T-helper 1 cell (primary cell): ENCODE measurements at regions not wholly inside any gene's neighbourhood (a gene's known extent, or its start where the extent isn't known, plus 50 kb on each side); places are given as distances from the start of the nearest gene placed in this dataset.

Source experiments
- DNase-seq, 5 donors: peaks; one replicate each; pipeline ENCODE4 v3.0.0-alpha.2; 2012 to 2020

DNA sequence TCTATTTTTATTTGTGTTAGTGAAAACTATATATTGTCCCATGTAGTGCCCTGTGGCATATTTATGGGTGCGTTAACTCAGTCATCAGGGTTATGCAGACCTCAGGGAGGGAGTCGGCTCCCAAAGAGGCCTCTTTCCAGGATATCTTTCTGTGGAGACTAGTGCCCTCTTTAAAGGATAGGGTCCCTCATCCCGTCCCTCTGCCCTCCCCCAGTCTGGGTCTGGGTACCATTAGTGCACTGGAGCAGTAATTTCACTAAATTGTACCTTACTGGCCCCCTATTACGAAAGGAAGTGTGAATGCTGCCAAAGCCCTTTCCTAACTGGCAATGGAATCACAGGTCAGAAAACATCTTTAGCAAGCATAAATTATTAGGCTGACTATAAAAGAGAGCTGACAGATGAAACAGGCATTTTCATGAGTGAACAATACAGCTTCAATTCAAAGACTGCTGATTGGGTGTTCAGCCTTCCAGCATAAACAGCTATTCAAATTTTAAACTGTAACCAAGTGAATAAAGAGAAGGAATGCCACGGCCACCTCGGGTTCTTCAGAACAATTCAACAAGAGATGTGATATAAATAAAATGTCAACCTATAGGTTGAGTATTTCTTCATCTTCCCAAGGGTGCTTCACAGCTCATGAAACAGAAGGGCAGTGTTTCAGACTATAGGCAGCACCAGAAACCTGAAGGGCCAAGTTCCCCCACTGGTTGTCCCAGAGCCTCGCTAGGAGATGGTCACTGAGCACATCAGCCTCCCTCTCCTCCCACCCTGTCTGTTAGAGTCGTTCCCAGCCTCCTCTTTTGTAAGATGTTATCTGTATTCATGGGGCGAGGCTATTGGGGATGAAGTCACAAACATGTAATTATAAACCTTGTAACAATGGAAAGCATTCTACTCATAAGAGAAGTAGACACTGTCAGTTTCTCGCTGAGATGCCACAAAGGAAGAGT is 318.7 kb downstream of the TMEM161B start:
- DNase-seq, result no peak

DNA sequence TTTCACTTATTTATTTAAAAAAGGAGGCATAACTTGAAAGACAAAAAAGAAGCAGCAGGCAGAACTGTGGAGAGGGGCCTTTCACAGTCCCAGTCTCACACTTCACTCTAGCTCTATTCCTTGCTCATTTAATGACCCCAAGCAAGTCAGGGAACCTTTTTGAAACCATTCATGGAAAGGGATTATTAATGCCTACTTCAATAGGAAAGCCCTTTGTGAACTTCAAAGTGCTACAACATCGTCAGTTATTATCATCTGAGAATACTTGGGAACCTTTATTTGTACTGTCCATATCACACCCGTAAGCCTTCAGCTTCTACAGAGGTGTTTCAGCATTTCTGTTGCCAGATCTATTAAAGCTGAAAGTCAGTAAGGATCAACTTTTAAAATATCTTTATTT is 320.2 kb downstream of the TMEM161B start:
- DNase-seq, result no peak

DNA sequence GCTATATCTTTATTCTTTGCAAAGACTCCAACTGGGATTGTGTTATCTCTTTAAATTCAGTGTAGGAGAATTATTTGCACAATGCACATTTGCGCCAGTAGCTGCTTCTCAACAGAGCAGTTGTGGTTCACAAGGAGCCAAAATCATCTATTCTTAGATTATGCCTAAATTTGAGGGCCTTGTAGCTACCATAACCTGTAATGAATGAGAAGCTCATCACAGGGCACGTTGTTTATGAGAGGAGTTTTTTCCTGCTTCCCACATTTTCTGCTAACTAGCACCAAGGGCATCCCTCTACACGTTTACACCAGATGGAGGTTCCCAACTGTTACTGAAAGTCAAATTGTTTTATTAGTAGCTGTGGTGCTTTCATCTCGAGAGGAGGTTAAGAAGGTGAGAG is 322.4 kb downstream of the TMEM161B start:
- no peak for DNase-seq

DNA sequence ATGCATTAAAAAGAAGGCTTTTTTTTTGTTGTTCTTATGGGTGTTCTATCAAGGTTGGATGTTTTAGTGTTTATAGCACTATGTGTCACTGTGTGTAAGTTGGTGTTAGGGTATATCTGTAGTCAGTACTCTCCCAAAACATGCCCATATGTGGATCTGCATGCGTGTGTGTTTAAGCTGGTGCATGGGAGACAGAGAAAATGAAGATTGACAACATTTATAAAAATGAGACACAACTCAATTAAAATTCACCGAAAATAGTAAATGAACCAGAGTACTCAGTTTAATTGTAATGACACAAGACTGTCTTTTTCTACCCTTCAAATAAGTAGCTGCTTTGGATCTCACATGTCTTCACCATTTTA is 323.4 kb downstream of the TMEM161B start:
- DNase-seq, result no peak

DNA sequence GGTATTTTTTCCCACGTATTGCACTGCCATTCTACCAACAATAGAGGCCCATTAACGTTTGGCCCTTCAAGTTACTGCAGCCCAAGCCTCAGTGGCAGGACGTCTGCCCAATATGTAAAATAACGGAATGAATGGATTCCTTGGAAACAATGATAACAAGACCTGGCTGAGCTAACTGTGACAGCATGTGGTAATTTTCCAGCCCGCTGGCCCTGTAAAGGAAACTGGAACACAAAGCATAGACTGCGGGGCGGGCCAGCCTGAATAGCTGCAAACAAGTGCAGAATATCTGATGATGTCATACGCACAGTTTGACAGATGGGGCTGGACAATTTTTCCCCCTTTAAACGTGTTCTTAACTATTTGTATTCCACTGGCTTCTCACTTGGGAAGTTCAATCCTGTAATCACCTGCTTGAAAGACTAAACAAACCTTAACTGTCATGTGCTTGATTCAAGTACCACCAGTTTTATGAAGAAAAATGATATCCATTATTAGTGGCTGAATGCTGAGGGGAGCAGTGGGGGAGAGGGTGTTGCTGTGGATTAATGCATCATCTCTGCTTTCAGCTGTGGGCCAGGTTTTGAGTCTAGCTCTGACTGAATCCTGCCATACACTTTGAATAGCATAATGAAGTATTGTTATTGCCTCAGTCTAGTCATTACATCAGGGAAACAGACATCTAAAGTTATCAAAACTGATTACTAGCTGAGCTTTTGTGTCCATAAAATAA is 323.9 kb downstream of the TMEM161B start:
- DNase-seq, result no peak

DNA sequence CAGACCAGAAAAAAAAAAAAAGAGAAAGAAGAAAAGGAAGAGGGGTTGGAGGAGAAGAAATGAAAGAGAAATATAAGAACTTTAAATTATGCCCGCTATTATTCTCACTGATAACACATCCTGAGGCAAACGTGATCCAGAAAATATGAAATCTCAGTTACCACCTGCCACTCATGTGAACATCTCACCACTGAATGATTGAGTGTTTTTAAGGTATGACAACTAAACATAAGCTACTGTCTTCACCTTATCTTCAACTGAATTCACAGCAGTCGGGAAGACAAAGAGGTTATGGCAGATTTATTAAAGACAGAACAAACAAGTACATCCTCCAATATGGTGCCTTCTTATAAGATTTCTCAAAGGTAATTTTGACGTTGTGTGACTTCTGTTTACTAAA is 327.9 kb downstream of the TMEM161B start:
- no peak for DNase-seq

DNA sequence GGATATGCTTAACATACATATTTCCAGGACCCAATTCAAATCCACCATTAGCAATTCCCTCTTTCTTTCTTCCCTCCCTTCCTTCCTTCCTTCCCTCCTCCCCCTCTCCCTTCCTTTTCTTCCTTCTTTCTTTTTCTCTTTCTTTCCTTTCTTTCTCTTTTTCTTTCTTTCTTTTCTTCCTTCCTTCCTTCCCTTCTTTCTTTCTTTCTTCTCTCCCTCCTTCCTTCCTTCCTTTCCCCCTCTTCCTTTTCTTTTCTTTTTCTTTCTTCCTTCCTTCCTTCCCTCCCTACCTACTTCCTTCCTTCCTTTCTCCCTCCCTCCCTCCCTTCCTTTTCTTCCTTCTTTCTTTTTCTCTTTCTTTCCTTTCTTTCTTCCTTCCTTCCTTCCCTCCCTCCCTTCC is 332.0 kb downstream of the TMEM161B start:
- DNase-seq, result no peak

DNA sequence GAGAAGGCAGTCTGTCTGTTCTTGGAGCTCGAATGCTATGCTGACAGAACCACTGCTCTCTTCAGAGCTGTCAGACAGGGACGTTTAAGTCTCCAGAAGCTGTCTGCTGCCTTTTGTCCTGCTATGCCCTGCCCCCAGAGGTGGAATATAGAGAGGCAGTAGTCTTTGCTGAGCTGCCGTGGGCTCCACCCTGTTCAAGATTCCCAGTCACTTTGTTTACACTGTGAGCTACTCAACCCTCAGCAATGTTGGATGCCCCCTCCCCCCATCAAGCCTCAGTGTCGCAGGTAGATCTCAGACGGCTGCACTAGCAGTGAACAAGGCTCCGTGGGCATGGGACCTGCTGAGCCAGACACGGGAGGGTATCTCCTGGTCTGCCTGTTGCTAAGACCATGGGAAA is 344.2 kb downstream of the TMEM161B start:
- no peak for DNase-seq

DNA sequence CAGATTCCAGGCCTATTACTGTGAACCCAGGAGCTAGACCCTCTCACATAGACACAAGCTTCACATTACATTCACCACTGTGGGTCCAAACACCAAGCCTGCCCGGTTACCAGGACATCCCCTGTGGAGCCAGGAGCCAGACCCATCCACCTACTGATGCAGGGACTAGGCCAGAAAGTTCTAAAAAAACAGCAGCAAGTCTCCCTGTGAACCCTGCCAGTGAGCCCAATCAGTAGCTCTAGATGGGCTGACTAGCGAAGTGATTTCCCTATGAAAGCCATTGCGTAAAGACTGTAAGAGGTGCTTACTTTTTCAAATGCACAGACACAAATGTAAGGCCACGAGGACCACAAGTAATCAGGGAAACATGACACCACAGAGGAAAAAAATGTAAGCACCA is 352.3 kb downstream of the TMEM161B start:
- DNase-seq, result no peak

DNA sequence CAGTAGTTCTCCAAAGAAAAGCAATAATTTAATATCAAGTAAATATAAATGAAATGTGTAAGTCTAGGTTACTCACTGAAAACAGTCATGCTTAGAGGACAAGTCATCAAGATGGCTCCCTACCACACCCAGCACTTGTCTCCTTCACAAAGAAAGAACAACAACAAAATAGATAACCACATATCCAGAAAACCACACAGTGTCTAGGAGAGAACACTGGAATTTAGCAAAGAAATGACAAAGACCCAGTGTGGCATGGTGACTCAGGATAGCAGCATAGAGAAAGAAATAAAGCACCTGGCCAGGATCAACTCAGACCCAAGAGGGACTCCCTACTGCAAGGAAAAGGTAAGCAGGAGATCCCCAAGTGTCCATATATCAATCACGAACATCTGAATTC is 356.2 kb downstream of the TMEM161B start:
- DNase-seq, result no peak

DNA sequence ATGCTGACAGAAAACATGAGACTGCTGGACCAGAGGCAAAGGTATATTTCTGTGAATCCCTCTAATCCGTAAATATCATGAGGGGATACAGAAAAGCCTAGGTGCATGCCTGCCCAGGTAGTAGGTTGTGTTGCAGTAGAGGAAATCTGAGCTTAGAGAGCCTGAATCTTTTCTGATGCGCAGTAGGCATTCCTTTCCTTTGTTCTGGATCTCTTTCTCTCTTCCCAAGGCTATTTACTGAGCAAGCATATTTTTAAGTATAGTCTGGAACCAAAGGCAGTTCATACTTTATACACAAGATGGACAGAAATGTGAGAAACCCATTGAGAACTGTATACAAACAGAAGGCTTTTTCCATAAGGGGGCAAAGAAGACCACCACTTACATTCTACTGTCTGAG is 359.3 kb downstream of the TMEM161B start:
- DNase-seq, result no peak

DNA sequence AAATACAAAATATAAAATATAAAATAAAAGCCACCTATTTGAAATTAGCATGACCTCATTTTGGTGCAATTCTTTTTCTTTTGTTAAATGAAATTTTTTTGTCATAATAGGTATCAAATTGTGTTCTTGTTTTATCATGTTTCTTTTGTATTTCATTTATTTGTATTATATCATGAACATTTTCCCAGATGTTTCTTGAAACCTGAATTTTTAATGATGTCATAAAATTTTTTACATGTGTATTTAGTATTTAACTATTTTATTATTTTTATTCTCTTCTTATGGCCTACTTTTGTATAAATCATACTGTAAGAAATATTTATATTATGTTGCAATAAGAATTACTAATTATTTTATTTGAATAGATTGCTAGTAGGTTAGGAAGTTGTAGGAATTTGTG is 361.7 kb downstream of the TMEM161B start:
- no peak for DNase-seq

DNA sequence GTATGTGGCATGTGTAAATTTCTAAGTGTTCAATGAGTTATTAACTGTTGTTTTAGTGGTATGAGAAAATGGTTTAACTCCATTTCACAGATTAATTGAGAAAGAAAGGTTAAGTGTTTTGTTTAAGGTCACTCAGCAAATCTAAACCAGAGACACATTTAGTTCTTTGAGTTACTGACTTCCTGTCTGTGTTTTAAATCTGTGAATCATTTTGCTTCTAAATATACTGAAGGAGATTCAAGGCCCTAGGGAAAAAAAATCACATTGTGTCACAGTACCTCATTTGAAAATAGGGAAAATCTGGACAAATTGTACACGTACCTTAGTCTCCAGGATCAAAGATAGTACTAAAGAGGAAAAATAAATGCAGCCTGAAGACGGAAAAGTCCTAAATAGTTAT is 368.2 kb downstream of the TMEM161B start:
- no peak for DNase-seq

DNA sequence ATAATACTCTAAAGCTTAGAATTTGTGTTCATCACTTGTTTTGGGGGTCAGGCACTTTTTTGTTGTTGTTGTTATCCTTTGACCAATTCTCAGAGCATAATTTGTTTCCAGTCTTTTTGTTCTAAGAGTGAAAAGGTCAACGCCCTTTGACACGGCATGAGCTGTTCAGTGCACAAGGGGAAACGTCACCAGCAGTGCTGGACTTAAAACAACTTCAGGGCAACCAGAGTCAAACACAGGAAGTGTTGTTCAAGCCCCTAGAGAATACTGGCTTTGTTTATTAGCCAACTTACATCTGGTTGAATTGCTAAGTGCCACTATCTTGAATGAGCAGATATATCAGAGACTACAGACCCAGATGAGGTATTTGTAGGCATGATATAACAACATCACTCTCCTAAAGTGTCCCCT is 368.9 kb downstream of the TMEM161B start:
- no peak for DNase-seq

DNA sequence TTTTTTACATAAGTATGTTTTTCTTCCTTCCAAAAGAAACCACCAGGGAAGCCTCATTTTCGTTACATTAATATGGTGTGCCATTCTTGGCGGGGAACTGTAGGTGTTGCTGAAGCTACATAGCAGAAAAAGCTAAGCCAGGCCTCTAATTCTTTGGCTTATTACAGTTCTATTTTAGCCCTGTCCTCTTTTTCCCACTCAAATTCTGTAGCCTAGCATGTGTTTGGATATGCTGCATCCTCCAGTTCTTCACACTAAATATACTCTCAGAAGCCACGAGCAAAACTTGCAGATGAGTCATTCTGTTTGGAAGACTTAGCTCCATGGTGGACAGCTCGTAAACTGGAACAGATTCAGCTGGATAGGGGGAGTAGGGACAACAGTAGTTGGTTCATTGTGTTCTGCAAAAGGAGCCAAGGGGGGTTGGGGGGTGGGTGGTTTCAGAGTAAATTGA is 369.4 kb downstream of the TMEM161B start:
- DNase-seq, result no peak

DNA sequence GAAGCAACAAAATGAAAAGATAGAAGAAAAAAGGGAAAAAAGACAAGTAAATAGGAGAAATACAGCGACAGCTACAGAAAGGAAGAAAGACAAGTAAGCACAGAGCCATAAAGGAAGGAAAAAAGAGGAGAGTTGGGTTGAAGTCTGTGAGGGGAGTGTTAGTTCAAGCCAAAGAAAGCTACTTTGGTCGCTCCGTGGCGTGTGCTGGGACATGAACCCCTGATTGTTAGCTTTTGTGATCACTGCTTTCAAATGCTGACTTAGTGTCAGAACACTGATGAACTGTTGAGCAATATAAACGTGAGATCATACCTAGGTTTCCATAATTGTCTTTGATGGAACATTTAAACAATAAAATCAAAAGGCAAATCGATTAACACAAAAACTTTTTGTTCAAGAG is 370.1 kb downstream of the TMEM161B start:
- DNase-seq, result no peak

DNA sequence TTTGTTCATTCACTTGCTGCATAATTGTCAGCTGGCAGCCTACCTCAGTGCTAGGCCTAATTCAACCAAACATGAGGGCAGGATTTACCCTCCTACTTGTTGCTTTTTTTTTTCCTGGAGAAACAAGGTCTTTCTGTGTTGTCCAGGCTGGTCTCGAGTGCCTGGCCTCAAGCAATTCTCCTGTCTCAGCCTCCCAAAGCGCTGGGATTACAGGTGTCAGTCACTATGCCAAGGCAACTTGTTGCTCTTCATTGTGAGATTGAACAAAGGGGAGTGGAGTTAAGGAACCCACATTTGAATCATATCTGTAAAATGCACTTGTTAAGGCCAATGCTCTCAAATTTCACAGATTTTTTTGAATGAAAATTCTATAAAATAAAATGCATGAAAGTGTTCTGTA is 380.5 kb downstream of the TMEM161B start:
- no peak for DNase-seq

DNA sequence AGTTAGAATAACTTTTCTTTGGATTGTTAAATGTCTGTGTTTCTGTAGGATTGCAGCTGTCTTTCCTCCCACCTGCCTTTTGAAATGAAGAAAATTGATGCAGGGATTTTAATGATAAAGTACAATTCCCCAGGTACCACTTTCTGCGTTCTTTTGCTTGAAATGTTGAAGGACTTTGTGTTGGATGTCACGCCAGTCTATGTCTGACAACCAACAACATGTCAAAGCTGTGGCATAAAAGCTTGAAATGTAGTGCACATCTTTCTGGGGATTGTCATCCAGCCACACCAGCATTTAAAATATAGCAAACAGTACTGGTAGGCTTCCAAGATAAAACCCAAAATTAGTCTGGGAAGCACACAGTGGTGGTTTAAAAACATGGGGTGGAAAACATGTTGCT is 381.4 kb downstream of the TMEM161B start:
- DNase-seq, result no peak

DNA sequence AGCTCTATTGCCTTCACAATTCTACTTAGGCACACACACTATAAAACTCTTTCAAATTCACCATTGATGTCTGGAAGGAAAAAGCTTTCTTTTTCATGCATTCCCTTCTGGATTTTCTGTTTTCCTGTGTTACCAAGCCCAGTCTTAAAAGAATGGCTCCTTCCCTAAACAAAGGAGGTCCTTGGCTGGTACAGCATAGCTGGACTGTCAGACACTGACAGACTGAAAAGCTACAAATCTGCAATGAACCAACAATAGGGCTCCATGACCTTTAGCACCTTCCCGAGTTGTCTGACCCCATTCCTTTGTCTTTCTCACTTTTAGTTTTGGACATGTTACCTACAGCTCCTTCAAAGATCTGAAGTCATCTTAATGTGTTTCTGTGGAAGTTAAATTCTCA is 382.5 kb downstream of the TMEM161B start:
- no peak for DNase-seq

DNA sequence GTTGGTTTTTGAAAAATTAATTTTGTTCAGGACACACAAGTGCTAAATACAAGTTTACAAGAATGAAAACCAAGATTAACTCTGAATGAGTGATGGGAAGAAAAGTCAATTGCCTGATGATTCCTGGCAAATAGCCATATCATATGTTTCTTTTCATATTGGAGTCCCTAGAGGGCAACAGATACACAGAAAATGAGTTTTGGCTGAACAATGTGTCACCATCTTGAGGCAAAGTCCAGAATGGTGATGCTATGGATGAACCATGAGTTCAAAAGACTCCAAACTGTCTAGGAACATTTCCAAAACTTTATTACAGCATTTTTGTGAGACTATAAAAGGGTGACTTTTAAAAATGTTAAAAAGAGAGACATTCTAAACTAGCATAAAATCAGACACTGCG is 382.9 kb downstream of the TMEM161B start:
- DNase-seq, result no peak

DNA sequence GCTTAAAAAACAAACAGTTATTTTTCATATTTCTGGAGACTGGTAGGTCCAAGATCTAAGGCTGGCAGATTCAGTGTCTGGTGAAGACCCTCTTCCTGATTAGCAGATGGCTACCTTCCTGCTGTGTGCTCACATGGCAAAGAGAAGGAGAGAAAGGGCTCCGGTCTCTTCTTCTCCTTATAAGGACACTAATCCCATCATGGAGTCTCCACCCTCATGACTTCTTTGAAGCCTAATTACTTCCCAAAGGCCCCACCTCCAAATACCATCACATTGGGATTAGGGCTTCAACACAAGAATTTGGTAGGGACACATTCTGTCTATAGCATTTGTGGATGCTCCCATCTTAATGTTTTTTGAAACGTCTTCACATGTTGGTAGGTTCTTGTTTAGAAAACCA is 391.1 kb downstream of the TMEM161B start:
- DNase-seq, result no peak

DNA sequence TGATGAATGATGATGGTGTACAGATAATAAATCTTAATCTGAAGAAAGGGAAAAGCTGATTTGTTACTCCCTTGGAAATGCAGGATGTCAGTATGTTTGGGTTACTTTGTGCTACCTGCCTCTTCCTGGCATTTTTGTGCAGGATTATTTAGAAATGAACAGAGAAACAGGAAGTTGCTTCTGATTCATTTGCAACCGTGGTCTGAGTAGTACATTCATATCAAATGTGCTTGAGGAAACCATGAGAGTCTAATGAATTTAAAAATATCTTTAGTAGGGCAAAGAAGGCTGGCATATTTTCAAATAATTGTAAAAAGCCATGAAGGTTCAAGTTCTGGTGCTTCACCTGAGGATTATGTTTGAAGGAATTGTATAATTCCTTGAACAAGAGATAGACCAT is 391.6 kb downstream of the TMEM161B start:
- no peak for DNase-seq

DNA sequence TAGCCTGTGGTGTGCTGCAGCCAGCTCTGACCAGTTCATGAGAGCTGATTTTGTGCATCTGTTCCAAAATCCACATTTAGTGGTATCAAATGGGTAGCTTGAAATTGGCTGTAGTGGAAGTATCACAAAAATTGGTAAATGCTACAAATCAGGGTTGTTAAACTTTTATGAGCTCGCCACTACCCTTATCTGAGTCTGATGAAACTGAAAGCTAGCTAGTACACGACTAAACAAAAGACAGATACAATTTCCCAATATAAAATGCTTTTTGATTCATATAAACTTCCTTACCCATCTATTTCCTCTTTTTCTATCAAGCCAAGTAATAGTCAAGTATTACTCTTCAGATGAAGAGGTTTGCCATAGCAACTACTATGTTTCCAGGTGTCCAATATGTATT is 392.0 kb downstream of the TMEM161B start:
- no peak for DNase-seq

DNA sequence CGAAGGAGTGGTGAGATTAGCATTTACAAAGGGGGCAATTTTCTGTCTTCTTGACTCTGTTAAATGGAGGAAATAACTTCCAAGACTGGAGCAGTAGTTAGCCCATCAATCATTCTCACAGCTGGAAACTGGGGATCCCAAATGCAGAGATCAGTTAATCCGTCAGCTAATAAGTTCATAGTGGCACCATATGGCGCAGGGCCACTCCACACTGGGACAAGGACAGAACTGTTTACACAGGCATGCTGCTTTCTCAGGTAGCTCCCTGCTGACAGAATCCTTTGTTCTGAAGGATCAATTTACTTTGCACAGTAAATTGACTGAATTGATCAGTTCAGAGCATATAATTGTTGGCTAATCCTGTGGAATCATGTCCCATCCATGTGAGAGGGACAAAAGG is 395.7 kb downstream of the TMEM161B start:
- DNase-seq, result no peak
